BLaER1 (cell line): ENCODE measurements at regions not wholly inside any gene's neighbourhood (a gene's known extent, or its start where the extent isn't known, plus 50 kb on each side); places are given as distances from the start of the nearest gene placed in this dataset.
"Not testable (repeated sequence)": the region's sequence is repeated elsewhere in the genome, so short reads cannot be mapped to it uniquely, and the experiment has no call there.

ENCODE experiments used
- H3K27ac ChIP-seq: shearing (Covaris generic); formaldehyde crosslinking; 2 replicates; pipeline ENCODE4 v1.8.1; 2022
- H3K27me3 ChIP-seq: shearing (Covaris generic); formaldehyde crosslinking; 2 replicates; pipeline ENCODE4 v1.8.1; 2022
- H3K36me3 ChIP-seq: shearing (Covaris generic); formaldehyde crosslinking; 2 replicates; pipeline ENCODE4 v1.8.1; 2022
- H3K4me1 ChIP-seq: shearing (Covaris generic); formaldehyde crosslinking; 2 replicates; pipeline ENCODE4 v1.8.1; 2022
- H3K4me2 ChIP-seq: shearing (Covaris generic); formaldehyde crosslinking; 2 replicates; pipeline ENCODE4 v1.8.1; 2022
- H3K4me3 ChIP-seq: shearing (Covaris generic); formaldehyde crosslinking; 2 replicates; pipeline ENCODE4 v1.8.1; 2022
- H3K9ac ChIP-seq: shearing (Covaris generic); formaldehyde crosslinking; 2 replicates; pipeline ENCODE4 v1.8.1; 2022
- H3K9me3 ChIP-seq: shearing (Covaris generic); formaldehyde crosslinking; 2 replicates; pipeline ENCODE4 v1.8.1; 2022
- H4K20me1 ChIP-seq: shearing (Covaris generic); formaldehyde crosslinking; 2 replicates; pipeline ENCODE4 v1.8.1; 2022
- Cebpa-rat ChIP-seq: shearing (Covaris generic); IDR thresholded peaks from 2 replicates; pipeline ENCODE4 v1.8.1; 2022

- Histone ChIP-seq H4K20me1 (no peaks in the 10 kb centered on the region; the same call in 1 of the 2 replicates), H3K4me1 (no peaks in the 10 kb centered on the region), H3K27me3 (no peaks in the 10 kb centered on the region), H3K4me2 (no peak overlapping the region), H3K4me3 (no peak overlapping the region), H3K36me3 (no peaks in the 10 kb centered on the region), H3K27ac (no peak overlapping the region), H3K9me3 (no peaks in the 10 kb centered on the region), H3K9ac (no peak overlapping the region)
- no peak for TF ChIP-seq Cebpa-rat
Observed at GRCh38 chr16:22641131-22641628, 130.5 kb downstream of the NPIPB5 start.

GRCh38 chr16:22642416-22643088 is 131.9 kb downstream of the NPIPB5 start:
- H3K4me3 ChIP-seq = no peak overlapping the region
- H3K27ac ChIP-seq = no peak overlapping the region
- no peak overlapping the region for H3K9ac ChIP-seq
- no peaks in the 10 kb centered on the region for H3K36me3 ChIP-seq
- H3K27me3 ChIP-seq = no peaks in the 10 kb centered on the region
- no peaks in the 10 kb centered on the region; the same call in 1 of the 2 replicates for H4K20me1 ChIP-seq
- TF ChIP-seq Cebpa-rat = no peak
- H3K4me1 ChIP-seq = no peaks in the 10 kb centered on the region
- H3K4me2 ChIP-seq = no peak overlapping the region
- H3K9me3 ChIP-seq = no peaks in the 10 kb centered on the region

DNA sequence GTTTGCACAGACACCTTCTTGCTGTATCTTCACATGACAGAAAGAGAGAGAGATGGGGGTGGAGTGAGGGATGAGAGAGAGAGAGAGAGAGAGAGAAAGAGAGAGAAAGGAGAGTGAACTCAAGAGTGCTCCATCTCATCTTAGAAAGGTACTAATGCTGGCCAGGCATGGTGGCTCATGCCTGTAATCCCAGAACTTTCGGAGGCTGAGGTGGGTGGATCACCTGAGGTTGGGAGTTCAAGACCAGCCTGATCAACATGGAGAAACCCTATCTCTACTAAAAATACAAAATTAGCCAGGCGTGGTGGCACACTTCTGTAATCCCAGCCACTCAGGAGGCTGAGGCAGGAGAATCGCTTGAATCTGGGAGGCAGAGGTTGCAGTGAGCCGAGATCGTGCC is 132.5 kb downstream of the NPIPB5 start:
- not testable (repeated sequence) for H3K4me1 ChIP-seq, H3K9me3 ChIP-seq, H3K4me2 ChIP-seq, H3K36me3 ChIP-seq, H3K27me3 ChIP-seq, H3K27ac ChIP-seq, H4K20me1 ChIP-seq, H3K9ac ChIP-seq, H3K4me3 ChIP-seq

DNA sequence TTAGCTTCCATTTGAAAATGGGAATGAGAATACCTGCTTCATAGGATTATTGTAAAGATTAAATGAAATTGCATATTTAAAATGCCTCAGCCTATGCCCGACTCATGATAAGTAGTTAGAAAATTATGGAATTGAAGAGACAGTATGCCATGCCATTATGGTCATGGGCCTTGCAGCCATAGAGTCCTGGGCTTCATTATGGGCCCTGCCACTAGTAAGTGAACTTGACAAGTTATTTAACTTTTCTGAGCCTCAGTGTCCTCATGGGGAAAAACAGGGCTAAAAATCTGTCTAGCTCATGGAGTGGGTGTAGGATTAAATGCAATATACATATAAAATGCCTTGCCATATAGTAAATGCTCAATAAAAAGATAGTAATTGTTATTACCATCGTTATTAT is 133.2 kb downstream of the NPIPB5 start:
- no peaks in the 10 kb centered on the region for H3K36me3 ChIP-seq
- H3K9ac ChIP-seq = no peak overlapping the region
- no peaks in the 10 kb centered on the region for H3K9me3 ChIP-seq
- H3K4me1 ChIP-seq = no peaks in the 10 kb centered on the region
- H4K20me1 ChIP-seq = no peaks in the 10 kb centered on the region; the same call in 1 of the 2 replicates
- no peaks in the 10 kb centered on the region for H3K27me3 ChIP-seq
- H3K4me3 ChIP-seq = no peak overlapping the region
- TF ChIP-seq Cebpa-rat = no peak
- no peak overlapping the region for H3K27ac ChIP-seq
- no peak overlapping the region for H3K4me2 ChIP-seq

- no peaks in the 10 kb centered on the region for H3K36me3 ChIP-seq
- H3K9me3 ChIP-seq = no peaks in the 10 kb centered on the region
- H3K27me3 ChIP-seq = no peaks in the 10 kb centered on the region
- no peak for TF ChIP-seq Cebpa-rat
- H3K4me2 ChIP-seq = no peak overlapping the region
- H3K4me3 ChIP-seq = no peak overlapping the region
- no peak overlapping the region for H3K9ac ChIP-seq
- H3K4me1 ChIP-seq = no peaks in the 10 kb centered on the region
- no peak overlapping the region for H3K27ac ChIP-seq
- H4K20me1 ChIP-seq = no peaks in the 10 kb centered on the region; the same call in 1 of the 2 replicates
Observed at GRCh38 chr16:22645868-22646267, 135.2 kb downstream of the NPIPB5 start.

DNA sequence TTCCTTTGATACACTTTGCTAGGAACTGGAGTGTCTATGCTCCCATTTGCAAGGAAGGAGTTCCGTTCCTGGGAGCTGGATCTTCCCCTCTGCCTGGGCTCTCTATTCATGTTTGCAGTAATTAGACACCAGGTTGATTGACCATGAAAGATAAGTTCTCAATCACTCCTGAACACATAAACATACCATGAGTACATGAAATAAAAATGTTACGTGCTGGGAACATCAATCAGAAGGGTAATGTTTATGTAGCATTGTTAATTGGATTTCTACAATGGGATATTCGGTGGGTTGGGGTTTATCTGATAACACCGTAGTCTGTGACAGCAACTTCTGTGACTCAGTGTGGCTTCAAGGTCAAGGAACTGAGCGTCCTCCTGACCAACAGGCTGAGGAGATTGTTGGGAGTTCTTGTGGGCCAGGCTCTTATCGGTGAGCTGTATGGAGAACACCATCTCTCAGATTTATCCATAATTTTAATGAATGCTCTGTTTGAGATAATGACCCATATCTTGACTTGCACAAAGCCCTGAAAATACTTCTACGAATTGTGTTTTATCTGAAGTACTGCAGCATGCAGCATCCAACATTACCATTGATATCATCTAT is 136.4 kb downstream of the NPIPB5 start:
- Histone ChIP-seq H3K9ac (no peak overlapping the region), H3K27ac (no peak overlapping the region), H3K4me1 (no peaks in the 10 kb centered on the region), H3K9me3 (no peaks in the 10 kb centered on the region), H4K20me1 (no peaks in the 10 kb centered on the region), H3K27me3 (no peaks in the 10 kb centered on the region), H3K4me3 (no peak overlapping the region), H3K4me2 (no peak overlapping the region), H3K36me3 (no peaks in the 10 kb centered on the region)
- TF ChIP-seq Cebpa-rat = no peak

DNA sequence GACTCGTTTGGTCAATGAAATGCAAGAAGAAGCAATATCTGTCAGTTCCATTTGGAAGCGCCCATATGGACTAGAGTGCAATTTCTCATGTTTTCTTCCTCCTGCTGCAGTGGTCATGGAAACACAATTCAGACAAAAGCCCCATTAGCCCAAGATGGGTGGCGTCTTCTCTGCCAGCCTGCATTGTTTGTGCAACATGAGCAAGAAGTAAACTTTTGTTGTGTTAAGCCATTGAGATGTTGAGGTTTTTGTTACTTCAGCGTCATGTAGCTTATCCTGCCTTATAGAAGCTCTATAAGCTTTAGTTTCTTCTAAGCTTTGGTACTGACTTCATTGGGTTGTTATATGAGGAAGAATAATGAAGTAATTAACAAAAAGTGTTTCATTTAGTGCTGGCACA is 137.4 kb downstream of the NPIPB5 start:
- no peak overlapping the region for H3K4me3 ChIP-seq
- H3K36me3 ChIP-seq = no peaks in the 10 kb centered on the region
- H3K27me3 ChIP-seq = no peaks in the 10 kb centered on the region
- H3K9ac ChIP-seq = no peak overlapping the region
- H3K4me1 ChIP-seq = no peaks in the 10 kb centered on the region
- no peak for TF ChIP-seq Cebpa-rat
- no peaks in the 10 kb centered on the region for H4K20me1 ChIP-seq
- H3K9me3 ChIP-seq = no peaks in the 10 kb centered on the region
- no peak overlapping the region for H3K27ac ChIP-seq
- H3K4me2 ChIP-seq = no peak overlapping the region

- Histone ChIP-seq H3K36me3 (no peaks in the 10 kb centered on the region), H3K4me1 (no peaks in the 10 kb centered on the region), H3K27ac (no peak overlapping the region), H3K9me3 (no peaks in the 10 kb centered on the region), H3K9ac (no peak overlapping the region), H3K4me3 (no peak overlapping the region), H3K4me2 (no peak overlapping the region), H4K20me1 (no peaks in the 10 kb centered on the region), H3K27me3 (no peaks in the 10 kb centered on the region)
- TF ChIP-seq Cebpa-rat = no peak
Observed at GRCh38 chr16:22648941-22649340, 138.2 kb downstream of the NPIPB5 start.

- not testable (repeated sequence) for H3K9me3 ChIP-seq, H3K4me2 ChIP-seq, H3K27me3 ChIP-seq, H3K27ac ChIP-seq, H3K4me3 ChIP-seq, H4K20me1 ChIP-seq, H3K4me1 ChIP-seq, H3K9ac ChIP-seq, H3K36me3 ChIP-seq
Observed at GRCh38 chr16:22651111-22651817, 140.6 kb downstream of the NPIPB5 start.

- Histone ChIP-seq H3K4me2 (no peak overlapping the region), H3K4me3 (no peak overlapping the region), H3K36me3 (no peaks in the 10 kb centered on the region), H3K9me3 (no peaks in the 10 kb centered on the region), H3K27me3 (no peaks in the 10 kb centered on the region), H3K9ac (no peak overlapping the region), H3K27ac (no peak overlapping the region), H4K20me1 (no peaks in the 10 kb centered on the region), H3K4me1 (no peaks in the 10 kb centered on the region)
- TF ChIP-seq Cebpa-rat = no peak
Observed at GRCh38 chr16:22652463-22652845, 141.8 kb downstream of the NPIPB5 start.
